ENCODE measurements at regions not wholly inside any gene's neighbourhood (a gene's known extent, or its start where the extent isn't known, plus 50 kb on each side); places are given as distances from the start of the nearest gene placed in this dataset.
"Not testable (repeated sequence)": the region's sequence is repeated elsewhere in the genome, so short reads cannot be mapped to it uniquely, and the experiment has no call there.

- no peak for DNase-seq
Measured at GRCh38 chr1:189697113-189697512, 780.6 kb downstream of the BRINP3 start.

DNA sequence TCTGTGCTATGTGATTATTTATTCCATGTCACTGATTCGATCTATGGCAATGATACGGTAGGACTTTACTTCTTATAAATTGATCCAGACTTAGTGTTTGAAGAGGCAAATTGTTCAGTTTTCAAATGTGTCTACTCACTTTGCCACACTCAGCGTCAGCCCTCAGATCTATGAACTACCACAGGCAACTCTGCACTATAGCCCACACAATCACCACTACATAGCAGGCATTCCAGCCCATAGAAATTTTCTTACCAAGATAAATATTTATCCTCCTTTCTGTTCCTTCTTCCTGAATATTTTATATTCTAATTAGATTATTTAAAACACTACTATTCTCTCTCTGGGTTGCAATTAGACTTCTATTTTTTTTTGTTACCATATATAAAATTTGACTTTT, 776.1 kb downstream of the BRINP3 start:
- no peak for DNase-seq

DNA sequence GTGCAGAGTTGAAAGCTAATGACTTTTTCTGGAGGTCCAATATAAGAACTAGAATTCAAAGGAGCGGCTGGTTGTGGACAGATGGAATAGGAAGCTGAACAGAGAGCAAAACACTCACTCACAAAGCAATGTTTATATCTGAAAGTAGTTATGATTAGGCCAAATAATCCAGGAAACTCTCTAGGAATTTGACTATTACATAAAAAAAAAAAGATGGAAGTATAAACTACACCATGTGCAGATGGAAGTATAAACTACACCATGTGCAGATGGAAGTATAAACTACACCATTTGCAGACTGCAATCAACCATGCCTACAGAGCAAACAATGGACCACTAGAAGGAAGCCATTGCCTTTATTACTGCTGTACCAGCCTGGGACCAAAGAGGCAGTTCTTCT, 771.1 kb downstream of the BRINP3 start:
- no peak for DNase-seq

DNA sequence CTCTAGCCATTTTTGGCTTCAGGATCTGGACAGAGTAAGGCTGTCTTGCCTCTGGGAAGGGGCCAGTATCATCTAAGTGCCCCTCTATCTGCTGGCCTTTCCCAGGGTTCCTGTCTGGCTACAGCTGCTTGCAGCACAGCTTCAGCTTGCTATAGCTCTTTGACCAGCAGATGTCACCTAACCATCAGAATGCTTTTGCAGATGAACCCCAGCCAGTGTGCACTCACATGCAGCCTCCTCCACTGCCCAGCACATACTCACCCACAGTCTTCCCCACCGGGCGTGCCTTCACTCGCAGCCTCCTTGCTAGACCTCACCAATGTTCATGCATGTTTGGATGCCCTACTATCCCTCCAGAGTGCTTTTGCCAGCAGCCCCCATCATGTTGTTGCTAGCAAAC, 769.0 kb downstream of the BRINP3 start:
- no peak for DNase-seq

DNA sequence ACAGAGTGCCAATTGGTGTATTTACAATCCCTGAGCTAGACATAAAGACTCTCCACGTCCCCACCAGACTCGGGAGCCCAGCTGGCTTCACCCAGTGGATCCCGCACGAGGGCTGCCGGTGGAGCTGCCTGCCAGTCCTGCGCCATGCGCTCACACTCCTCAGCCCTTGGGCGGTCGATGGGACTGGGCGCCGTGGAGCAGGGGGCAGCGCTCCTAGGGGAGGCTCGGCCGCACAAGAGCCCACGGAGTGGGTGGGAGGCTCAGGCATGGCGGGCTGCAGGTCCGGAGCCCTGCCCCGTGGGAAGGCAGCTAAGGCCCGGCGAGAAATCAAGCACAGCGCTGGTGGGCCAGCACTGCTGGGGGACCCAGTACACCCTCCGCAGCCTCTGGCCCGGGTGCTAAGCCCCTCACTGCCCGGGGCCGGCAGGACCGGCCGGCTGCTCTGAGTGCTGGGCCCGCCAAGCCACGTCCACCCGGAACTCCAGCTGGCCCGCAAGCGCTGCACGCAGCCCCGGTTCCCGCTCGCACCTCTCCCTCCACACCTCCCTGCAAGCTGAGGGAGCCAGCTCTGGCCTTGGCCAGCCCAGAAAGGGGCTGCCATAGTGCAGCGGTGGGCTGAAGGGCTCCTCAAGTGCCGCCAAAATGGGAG, 759.4 kb downstream of the BRINP3 start:
- DNase-seq: not testable (repeated sequence)

DNA sequence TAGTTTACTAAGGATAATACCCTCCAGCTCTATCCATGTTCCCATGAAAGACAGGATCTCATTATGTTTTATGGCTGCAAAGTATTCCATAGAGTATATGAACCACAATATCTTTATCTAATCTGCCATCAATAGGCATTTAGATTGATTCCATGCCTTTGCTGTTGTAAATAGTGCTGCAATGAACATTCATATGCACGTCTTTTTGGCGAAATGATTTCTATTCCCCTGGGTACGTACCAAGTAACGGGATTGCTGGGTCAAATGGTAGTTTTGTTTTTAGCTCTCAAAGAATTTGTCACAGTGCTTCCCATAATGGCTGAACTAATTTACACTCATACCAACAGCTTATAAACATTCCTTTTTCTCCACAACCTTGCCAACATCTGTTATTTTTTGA, 750.9 kb downstream of the BRINP3 start:
- no peak for DNase-seq

GRCh38 chr1:189751311-189751710, 726.4 kb downstream of the BRINP3 start:
- no peak for DNase-seq

DNA sequence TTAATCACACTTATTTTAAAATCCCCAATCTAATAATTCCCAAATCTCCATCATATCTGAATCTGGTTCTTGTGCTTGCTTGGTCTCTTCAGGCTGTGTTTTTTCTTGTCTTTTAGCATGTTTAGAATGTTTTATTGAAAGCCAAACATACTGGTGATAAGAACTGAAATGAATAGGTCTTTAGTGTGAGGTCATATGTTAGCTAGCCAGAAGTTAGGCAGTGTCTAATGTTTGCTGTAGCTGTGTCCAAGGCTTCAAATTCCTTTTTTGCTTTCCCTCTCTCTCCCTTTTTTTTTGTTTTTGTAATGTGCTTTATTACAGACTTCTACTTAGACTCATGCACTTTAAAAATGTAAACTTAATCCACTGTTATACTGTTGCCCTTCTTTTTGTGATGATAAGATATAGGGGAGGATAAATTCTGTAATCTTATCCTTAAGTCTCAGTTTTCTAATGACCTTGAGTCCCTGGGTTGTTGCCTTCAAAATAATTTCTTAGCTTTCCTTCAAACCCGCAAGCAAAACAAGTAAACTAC, 725.1 kb downstream of the BRINP3 start:
- DNase-seq: no peak

DNA sequence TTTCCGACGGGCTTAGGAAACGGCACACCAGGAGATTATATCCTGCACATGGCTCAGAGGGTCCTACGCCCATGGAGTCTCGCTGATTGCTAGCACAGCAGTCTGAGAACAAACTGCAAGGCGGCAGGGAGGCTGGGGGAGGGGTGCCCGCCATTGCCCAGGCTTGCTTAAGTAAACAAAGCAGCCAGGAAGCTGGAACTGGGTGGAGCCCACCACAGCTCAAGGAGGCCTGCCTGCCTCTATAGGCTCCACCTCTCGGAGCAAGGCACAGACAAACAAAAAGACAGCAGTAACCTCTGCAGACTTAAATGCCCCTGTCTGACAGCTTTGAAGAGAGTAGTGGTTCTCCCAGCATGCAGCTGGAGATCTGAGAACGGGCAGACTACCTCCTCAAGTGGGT, 722.6 kb downstream of the BRINP3 start:
- not testable (repeated sequence) for DNase-seq

DNA sequence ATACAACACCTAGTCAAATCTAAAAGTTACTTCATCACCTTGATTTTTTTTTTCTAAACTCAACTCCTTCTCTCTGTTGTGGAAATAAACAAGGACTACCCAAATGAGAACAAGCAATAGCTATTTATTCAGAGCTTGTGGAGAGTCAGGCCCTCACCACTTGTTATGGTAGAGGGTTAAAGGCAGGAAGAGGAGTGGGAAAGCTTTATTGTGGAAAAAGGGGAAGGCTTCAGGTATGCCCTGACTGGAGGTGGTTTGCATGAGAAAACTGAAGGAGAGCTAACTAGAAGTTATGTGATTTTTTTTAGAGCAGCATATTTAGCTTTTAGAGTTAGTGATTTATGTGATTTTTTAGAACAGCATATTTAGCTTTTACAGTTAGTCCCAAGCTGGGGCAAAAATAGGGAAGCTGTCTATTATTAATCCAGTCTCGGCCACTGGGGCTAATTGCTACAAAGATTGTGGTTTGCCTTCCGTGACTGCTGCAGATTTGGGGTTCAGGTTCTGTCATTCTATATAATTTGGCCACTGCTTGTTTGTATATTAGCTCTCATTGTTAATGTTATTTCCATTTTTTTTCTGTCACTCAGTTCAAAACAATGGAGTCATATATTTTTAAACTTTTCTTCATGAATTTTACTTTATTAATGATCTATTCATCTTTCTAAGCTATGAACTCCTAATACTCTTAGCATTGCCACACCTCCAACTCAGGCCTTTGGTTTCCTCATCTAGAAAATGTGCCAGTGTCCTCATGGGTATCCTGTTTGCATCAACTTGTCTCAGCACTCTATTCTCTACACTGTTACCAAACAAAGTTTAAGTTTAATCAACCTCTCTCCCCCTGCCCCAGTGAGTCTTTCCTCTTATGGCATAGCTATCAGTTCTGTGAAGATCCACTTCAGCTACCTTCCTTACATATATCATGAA, 713.0 kb downstream of the BRINP3 start:
- DNase-seq: no peak

- no peak for DNase-seq
Measured at GRCh38 chr1:189769448-189769847, 708.2 kb downstream of the BRINP3 start.

DNA sequence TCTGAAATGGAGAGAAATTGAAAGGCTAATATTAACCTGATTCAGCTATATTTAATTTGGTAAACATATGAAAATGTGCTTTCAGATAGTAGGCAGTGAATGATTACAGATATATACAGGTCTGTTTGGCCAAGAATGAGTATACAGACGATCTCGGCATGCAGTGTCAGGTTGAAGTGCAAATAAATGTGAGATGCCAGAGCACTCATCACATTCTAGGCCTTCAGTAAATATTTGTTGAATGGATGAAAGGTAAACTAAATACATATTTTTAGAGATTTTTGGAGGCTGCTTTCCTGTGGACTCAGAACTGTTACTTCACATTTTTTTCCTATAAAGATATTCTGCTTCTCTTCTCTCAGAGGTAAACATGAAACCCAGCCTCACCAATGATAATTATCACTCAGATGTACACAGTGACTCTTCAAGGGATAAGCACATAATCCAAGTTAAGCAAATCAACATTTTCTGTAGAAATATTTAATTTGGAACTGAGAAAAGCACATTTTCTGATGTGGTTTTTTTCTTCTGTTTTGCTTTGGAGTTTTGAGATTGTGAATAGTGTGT, 702.9 kb downstream of the BRINP3 start:
- DNase-seq: no peak

DNA sequence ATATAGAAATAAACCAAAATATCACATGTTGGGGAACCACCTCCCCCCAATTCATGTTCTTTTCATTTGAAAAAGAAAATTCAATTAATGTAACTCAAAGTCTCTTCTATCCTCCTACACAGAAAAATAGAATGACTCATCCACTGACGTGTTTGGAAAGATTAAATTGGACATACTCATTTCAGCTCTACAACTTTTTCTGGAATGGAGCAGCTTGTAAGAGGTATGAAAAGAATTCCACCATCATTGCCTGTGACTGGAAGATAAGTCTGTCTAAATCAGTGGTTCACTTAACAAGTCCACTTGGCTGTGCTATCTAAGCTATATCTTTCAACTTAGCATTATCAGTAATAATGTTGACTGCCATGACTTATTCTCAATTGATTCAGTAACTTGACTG, 702.3 kb downstream of the BRINP3 start:
- DNase-seq: no peak

DNA sequence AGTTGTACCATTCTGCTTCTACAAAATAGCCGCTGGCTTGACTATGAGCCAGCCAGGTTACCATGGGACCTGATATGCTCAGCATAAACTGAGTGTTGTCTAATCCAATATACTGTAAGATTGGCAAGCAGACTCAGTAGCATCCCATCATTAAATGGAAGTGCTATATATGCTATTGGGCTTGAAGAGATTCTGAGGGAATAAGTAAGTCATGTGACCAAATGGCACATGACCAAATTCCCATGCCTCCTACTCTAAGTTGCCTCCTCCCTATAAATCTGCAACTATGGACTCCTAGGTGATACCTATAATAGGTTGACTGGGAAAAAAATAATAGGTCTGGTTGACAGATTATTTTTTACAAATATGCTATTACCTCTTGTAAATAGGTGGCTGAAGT, 698.6 kb downstream of the BRINP3 start:
- DNase-seq: no peak

GRCh38 chr1:189782295-189782694, 695.4 kb downstream of the BRINP3 start:
- no peak for DNase-seq

- DNase-seq: no peak
Measured at GRCh38 chr1:189783456-189783855, 694.2 kb downstream of the BRINP3 start.

DNA sequence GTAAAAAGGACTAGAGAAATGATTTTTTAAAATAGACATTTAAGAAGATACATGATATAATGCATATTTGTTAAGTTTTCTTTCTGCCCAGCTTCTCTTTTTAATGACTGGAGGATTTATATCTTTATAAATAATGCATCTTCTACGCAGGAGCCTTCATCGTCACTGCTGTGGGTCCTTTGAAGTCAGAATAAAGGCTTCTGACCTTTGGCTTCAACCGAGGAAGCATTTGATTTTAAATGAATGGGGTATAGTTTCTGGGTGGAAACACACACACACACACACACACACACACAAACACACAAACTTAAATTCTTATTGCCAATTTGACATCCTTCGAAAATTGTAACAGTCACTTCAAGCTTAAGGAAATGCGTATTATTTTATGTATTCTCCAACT, 690.9 kb downstream of the BRINP3 start:
- no peak for DNase-seq

- DNase-seq: no peak
Measured at GRCh38 chr1:189787201-189787600, 690.5 kb downstream of the BRINP3 start.

DNA sequence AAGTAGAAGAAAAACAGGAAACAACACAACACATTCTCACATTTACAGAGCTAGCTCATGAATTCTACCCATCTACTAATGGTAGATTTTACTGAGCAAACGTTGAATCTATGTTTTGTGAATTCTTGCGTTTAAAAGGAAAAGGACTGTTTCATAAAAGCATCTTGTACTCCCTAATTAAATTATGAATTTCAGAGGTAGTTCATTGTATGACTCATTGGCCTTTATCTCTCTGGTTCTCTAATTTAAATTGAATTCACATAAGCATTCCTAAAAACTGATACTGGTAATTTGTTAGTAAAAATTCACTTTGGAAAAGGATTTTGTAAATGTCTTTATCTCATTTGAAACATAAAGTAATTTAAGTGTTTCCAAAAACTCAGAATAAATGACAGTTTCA, 687.3 kb downstream of the BRINP3 start:
- no peak for DNase-seq

- DNase-seq: no peak
Measured at GRCh38 chr1:189803364-189803763, 674.3 kb downstream of the BRINP3 start.

- DNase-seq: no peak
Measured at GRCh38 chr1:189804352-189804751, 673.3 kb downstream of the BRINP3 start.

DNA sequence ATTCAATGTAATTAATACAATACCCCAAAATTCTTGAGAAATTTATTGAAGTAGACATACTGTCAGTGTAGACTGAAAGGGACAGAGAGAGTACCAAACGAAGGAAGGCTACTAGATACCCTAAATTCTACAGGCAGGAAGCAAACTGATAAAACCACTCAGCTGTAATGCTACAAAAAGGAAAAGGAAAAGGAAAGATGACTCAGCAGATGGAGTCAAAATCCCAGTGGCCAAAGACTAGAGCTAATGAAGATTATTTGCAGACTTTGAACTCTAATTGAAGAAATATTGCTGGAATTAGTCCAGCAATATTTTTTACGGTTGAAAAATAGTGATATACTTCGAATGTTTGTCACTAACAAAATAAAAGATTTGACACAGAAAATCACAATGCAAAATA, 671.9 kb downstream of the BRINP3 start:
- DNase-seq: no peak

DNA sequence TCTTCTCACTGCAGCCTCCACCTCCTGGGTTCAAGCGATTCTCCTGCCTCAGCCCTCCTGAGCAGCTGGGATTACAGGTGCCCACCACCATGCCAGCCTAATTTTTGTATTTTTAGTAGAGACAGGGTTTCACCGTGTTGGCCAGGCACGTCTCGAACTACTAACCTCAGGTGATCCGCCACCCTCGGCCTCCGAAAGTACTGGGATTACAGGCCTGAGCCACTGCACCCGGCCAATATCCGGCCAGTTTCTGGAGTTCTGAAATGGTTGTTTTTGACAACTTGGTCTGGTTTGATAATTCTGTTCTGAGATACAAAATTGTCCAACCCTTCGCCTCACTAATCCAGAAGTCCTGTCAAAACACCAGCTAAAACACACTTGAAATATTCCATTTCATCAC, 667.0 kb downstream of the BRINP3 start:
- not testable (repeated sequence) for DNase-seq

- DNase-seq: no peak
Measured at GRCh38 chr1:189811960-189812359, 665.7 kb downstream of the BRINP3 start.
